MM.1S (cell line): ENCODE measurements at regions not wholly inside any gene's neighbourhood (a gene's known extent, or its start where the extent isn't known, plus 50 kb on each side); places are given as distances from the start of the nearest gene placed in this dataset.
A peak's percentile ranks its signal among the peaks of the same experiment; 100 is the strongest.

Experiments used
- DNase-seq: peaks from one replicate; pipeline ENCODE4 v3.0.0-alpha.2; 2015
- H2AFZ ChIP-seq: fragments of 300-600 bp; sonication (generic); 2 replicates; pipeline ENCODE4 v1.6.0; 2016; ENCODE audit warnings: antibody characterized with exemption, low read length
- H3F3A ChIP-seq: fragments of 300-600 bp; sonication (generic); 2 replicates; pipeline ENCODE4 v1.6.1; 2016; ENCODE audit warnings: mild to moderate bottlenecking, antibody characterized with exemption, low read length, moderate library complexity, mixed read lengths; ENCODE audit not compliant: insufficient read depth
- H3K27ac ChIP-seq: fragments of 300-600 bp; sonication (generic); 2 replicates; pipeline ENCODE4 v1.5.1; 2016; ENCODE audit warnings: mild to moderate bottlenecking, low read length
- H3K27me3 ChIP-seq: fragments of 300-600 bp; sonication (generic); replicated peaks from 2 replicates; pipeline ENCODE4 v1.6.0; 2016; ENCODE audit warnings: low read length; ENCODE audit not compliant: insufficient read depth
- H3K36me3 ChIP-seq: fragments of 300-600 bp; sonication (generic); replicated peaks from 2 replicates; pipeline ENCODE4 v1.6.1; 2016; ENCODE audit warnings: mild to moderate bottlenecking, low read length, mixed read lengths; ENCODE audit not compliant: insufficient read depth
- H3K4me1 ChIP-seq: fragments of 300-600 bp; sonication (generic); 2 replicates; pipeline ENCODE4 v1.6.1; 2016; ENCODE audit warnings: low read length, mixed read lengths
- H3K4me2 ChIP-seq: fragments of 300-600 bp; sonication (generic); 2 replicates; pipeline ENCODE4 v1.6.0; 2016; ENCODE audit warnings: low read depth, low read length
- H3K4me3 ChIP-seq: fragments of 300-600 bp; sonication (generic); 2 replicates; pipeline ENCODE4 v1.5.1; 2016; ENCODE audit warnings: low read length, mixed read lengths
- H3K79me2 ChIP-seq: fragments of 300-600 bp; sonication (generic); 2 replicates; pipeline ENCODE4 v1.6.1; 2016; ENCODE audit warnings: mixed run types, low read length, mixed read lengths
- H3K9ac ChIP-seq: fragments of 300-600 bp; sonication (generic); 2 replicates; pipeline ENCODE4 v1.6.1; 2016; ENCODE audit warnings: low read length, mixed read lengths
- H3K9me2 ChIP-seq: fragments of 300-600 bp; sonication (generic); replicated peaks from 2 replicates; pipeline ENCODE4 v1.6.1; 2016; ENCODE audit warnings: mild to moderate bottlenecking, low read length, mixed read lengths; ENCODE audit not compliant: insufficient read depth
- H3K9me3 ChIP-seq: fragments of 300-600 bp; sonication (generic); replicated peaks from 2 replicates; pipeline ENCODE4 v1.6.1; 2016; ENCODE audit warnings: mild to moderate bottlenecking, low read length, mixed read lengths; ENCODE audit not compliant: insufficient read depth
- H4K20me1 ChIP-seq: fragments of 300-600 bp; sonication (generic); 2 replicates; pipeline ENCODE4 v1.6.1; 2016; ENCODE audit warnings: mild to moderate bottlenecking, low read length, moderate library complexity, mixed read lengths; ENCODE audit not compliant: insufficient read depth
- EZH2 ChIP-seq: fragments of 300-600 bp; sonication (generic); optimal IDR thresholded peaks from 2 replicates; pipeline ENCODE3; 2017; ENCODE audit warnings: low read depth, mild to moderate bottlenecking, antibody characterized with exemption, low read length, mixed read lengths
- EZH2phosphoT487 ChIP-seq: fragments of 300-600 bp; sonication (generic); IDR thresholded peaks from 2 replicates; pipeline ENCODE4 v1.6.1; 2018; ENCODE audit warnings: antibody characterized with exemption, low read length
- TF ChIP-seq, protein P1 (sequence below): fragments of 300-600 bp; sonication (generic); IDR thresholded peaks from 2 replicates; pipeline ENCODE4 v1.5.1; 2016; ENCODE audit warnings: antibody characterized with exemption, low read length, mixed read lengths

DNA sequence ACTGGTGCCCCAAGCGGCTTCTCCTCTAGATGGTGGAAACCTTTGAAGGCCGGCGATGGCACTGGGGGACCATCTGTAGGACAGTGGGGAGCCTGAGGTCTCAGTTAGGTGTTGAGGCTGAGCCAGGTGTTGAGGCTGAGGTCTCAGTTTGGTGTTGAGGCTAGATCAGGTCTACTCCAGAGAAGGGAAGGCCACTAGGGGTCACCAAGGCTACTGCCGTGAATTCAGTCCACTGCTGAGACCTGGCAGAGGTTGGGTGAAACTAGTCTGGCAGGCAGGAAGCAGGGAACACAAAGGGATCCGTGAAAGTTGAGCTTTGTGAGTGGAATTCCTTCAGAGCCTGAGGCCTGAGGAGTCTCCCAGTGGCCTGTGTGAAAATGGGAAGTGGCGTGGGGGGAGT lies 123.8 kb upstream of the FGF3 start:
- H3K79me2 ChIP-seq, result no peaks in the 10 kb centered on the region
- H3K36me3 ChIP-seq, result no peaks in the 10 kb centered on the region
- H3K4me2 ChIP-seq, result no peak overlapping the region
- H3K4me1 ChIP-seq, result no peaks in the 10 kb centered on the region
- H3K4me3 ChIP-seq, result no peak overlapping the region
- TF ChIP-seq, protein P1, sequence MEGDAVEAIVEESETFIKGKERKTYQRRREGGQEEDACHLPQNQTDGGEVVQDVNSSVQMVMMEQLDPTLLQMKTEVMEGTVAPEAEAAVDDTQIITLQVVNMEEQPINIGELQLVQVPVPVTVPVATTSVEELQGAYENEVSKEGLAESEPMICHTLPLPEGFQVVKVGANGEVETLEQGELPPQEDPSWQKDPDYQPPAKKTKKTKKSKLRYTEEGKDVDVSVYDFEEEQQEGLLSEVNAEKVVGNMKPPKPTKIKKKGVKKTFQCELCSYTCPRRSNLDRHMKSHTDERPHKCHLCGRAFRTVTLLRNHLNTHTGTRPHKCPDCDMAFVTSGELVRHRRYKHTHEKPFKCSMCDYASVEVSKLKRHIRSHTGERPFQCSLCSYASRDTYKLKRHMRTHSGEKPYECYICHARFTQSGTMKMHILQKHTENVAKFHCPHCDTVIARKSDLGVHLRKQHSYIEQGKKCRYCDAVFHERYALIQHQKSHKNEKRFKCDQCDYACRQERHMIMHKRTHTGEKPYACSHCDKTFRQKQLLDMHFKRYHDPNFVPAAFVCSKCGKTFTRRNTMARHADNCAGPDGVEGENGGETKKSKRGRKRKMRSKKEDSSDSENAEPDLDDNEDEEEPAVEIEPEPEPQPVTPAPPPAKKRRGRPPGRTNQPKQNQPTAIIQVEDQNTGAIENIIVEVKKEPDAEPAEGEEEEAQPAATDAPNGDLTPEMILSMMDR, result peak; percentile 8; the same call in 1 of the 2 replicates
- TF ChIP-seq EZH2, result no peak
- H3F3A ChIP-seq, result no peaks in the 10 kb centered on the region
- no peaks in the 10 kb centered on the region for H4K20me1 ChIP-seq
- no peak for DNase-seq
- H3K9me3 ChIP-seq, result no peaks in the 10 kb centered on the region
- H2AFZ ChIP-seq, result no peak overlapping the region
- H3K9me2 ChIP-seq, result no peaks in the 10 kb centered on the region
- H3K27me3 ChIP-seq, result peaks cover 94% of the 10 kb centered on the region
- no peak overlapping the region for H3K9ac ChIP-seq
- no peak overlapping the region for H3K27ac ChIP-seq

DNA sequence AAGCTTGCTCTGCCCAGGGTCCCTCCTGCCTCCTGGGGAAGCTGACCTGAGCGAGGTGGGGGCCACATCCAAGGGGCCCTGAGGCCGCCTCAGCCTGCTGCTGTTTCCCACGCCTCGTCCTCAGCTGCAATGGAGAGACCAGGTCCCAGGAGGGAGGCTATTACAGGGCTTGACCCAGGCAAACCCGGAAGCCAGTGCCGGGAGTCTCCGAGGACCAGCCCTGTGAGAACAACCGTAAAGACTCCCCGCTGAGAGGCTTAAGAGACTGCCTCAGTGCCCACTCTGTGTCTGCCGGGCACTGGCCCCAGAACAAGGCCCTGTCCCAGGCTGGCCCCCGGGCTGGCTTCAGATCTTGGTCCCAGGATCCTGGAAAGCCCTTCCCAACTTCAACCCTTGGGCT lies 124.3 kb upstream of the FGF3 start:
- H3K36me3 ChIP-seq, result no peaks in the 10 kb centered on the region
- no peaks in the 10 kb centered on the region for H3K79me2 ChIP-seq
- TF ChIP-seq, protein P1, result no peak
- TF ChIP-seq EZH2, result no peak
- no peak for TF ChIP-seq EZH2phosphoT487
- no peak overlapping the region for H3K4me3 ChIP-seq
- no peaks in the 10 kb centered on the region for H3K9me3 ChIP-seq
- H3K9me2 ChIP-seq, result no peaks in the 10 kb centered on the region
- DNase-seq, result no peak
- no peak overlapping the region for H3K9ac ChIP-seq
- peaks cover 94% of the 10 kb centered on the region for H3K27me3 ChIP-seq
- no peak overlapping the region for H2AFZ ChIP-seq
- no peak overlapping the region for H3K27ac ChIP-seq
- no peaks in the 10 kb centered on the region for H4K20me1 ChIP-seq
- no peak overlapping the region for H3K4me2 ChIP-seq
- no peaks in the 10 kb centered on the region for H3K4me1 ChIP-seq
- no peaks in the 10 kb centered on the region for H3F3A ChIP-seq

DNA sequence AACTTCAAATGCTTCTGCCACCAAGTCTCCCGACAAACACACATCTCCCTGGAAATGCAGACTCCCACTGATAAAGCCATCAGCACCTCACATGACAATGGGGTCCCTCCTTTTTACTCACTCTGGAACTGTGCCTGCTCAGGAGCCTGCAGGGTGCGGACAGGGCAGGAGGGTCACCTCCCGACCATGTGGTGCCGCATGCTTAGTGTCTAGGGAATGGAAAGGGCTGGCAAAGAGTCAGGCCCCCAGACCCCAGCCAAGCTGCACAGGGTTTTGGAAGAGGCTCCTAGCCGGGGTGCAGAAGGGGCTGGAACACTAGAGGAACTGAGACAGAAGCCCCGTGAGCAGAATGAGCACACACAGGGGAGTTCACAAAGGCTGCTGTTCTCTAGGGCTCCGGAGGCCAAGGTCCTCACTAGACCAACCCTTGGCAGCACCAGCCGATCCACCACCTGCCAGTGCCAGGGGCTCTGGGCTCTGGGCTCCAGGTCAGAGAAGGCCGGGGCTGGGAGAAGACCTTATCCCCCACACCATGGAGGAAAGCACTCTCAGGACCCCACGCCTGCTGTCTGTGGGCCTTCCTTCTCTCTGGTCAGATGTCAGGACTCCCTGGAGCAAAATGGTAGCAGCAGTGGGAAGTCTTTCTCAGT lies 125.1 kb upstream of the FGF3 start:
- H3K27ac ChIP-seq, result no peak overlapping the region
- DNase-seq, result no peak
- no peaks in the 10 kb centered on the region for H3K4me1 ChIP-seq
- H3K9ac ChIP-seq, result no peak overlapping the region
- no peaks in the 10 kb centered on the region for H3F3A ChIP-seq
- no peaks in the 10 kb centered on the region for H3K79me2 ChIP-seq
- H4K20me1 ChIP-seq, result no peaks in the 10 kb centered on the region
- no peaks in the 10 kb centered on the region for H3K9me3 ChIP-seq
- TF ChIP-seq, protein P1, result no peak
- TF ChIP-seq EZH2phosphoT487 (no peak), EZH2 (no peak)
- no peak overlapping the region for H3K4me2 ChIP-seq
- no peak overlapping the region for H3K4me3 ChIP-seq
- H3K36me3 ChIP-seq, result no peaks in the 10 kb centered on the region
- peaks cover 95% of the 10 kb centered on the region for H3K27me3 ChIP-seq
- H2AFZ ChIP-seq, result no peak overlapping the region
- no peaks in the 10 kb centered on the region for H3K9me2 ChIP-seq
